Transverse colon (tissue), 4 donors: ENCODE measurements at regions not wholly inside any gene's neighbourhood (a gene's known extent, or its start where the extent isn't known, plus 50 kb on each side); places are given as distances from the start of the nearest gene placed in this dataset.

Source experiments
- EP300 ChIP-seq: sonication (generic); formaldehyde crosslinking; IDR thresholded peaks from one replicate; pipeline ENCODE4 v1.6.1; 2017; ENCODE audit warnings: antibody characterized with exemption, low read depth
- POLR2A ChIP-seq: fragments of 450-650 bp; IDR thresholded peaks from one replicate; pipeline ENCODE4 v1.6.1; 2016; ENCODE audit warnings: antibody characterized with exemption, mild to moderate bottlenecking, moderate library complexity
- POLR2AphosphoS5 ChIP-seq, 3 donors: sonication (generic); formaldehyde crosslinking; IDR thresholded peaks; one replicate each; pipeline ENCODE4 v1.6.1; 2016; ENCODE audit warnings: antibody characterized with exemption in 3 of 3
- TF ChIP-seq, protein P1 (sequence below), 5 experiments: fragments of 200-600 bp in 3 of 5; fragments of 450-650 bp in 2 of 5; sonication (generic) in 3 of 5; IDR thresholded peaks; 1 replicate in 2 of 5; 2 replicates in 3 of 5; pipeline ENCODE4 v1.5.1; 2016 to 2017; ENCODE audit warnings: antibody characterized with exemption in 5 of 5, inconsistent platforms in 3 of 5, mild to moderate bottlenecking in 2 of 5, moderate library complexity in 1 of 5

- TF ChIP-seq, protein P1, sequence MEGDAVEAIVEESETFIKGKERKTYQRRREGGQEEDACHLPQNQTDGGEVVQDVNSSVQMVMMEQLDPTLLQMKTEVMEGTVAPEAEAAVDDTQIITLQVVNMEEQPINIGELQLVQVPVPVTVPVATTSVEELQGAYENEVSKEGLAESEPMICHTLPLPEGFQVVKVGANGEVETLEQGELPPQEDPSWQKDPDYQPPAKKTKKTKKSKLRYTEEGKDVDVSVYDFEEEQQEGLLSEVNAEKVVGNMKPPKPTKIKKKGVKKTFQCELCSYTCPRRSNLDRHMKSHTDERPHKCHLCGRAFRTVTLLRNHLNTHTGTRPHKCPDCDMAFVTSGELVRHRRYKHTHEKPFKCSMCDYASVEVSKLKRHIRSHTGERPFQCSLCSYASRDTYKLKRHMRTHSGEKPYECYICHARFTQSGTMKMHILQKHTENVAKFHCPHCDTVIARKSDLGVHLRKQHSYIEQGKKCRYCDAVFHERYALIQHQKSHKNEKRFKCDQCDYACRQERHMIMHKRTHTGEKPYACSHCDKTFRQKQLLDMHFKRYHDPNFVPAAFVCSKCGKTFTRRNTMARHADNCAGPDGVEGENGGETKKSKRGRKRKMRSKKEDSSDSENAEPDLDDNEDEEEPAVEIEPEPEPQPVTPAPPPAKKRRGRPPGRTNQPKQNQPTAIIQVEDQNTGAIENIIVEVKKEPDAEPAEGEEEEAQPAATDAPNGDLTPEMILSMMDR (IDR thresholded peaks at IDR 0.05), result no peak
- TF ChIP-seq POLR2A, result no peak
- no peak for TF ChIP-seq EP300
- no peak for TF ChIP-seq POLR2AphosphoS5 (IDR thresholded peaks at IDR 0.05)
Observed at GRCh38 chr14:101290611-101291010, 270.7 kb upstream of the DIO3 start.
